ENCODE measurements at regions not wholly inside any gene's neighbourhood (a gene's known extent, or its start where the extent isn't known, plus 50 kb on each side); places are given as distances from the start of the nearest gene placed in this dataset.
"Not testable (repeated sequence)": the region's sequence is repeated elsewhere in the genome, so short reads cannot be mapped to it uniquely, and the experiment has no call there.

DNA sequence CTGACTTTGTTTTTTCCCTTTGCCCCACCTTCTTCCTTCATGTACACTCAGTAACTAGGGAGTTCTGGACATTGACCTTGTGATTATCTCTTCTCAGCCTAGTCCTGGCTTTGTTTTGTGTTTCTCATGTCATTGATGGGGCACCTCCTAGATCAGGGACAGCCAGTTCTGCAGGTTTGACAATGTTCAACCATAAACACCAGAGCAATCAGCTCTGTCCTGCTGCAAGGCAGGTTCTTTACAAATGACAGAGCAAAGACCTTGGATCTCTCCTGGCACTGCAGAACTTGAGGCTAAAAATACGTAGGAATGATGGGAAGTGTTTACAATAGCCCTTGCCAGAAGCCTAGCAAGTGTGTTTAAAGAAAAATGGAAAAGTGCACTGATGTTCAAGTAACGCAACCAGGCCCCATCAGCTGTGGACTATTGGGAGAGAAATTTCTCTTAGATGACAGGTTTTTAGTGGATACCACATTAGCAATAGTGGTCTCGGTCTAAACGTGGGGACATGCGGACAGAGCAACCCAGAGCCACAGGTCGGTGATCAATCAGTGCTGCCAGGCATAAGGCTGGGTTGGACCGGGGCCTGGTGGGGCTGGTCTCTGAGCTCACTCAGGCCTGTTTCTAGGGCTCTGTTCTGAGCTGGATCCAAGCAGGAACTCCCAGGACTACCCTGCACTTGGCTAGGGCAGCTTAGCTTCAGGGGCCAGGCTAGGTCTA lies 76.8 kb downstream of the SOWAHC start:
- no peak overlapping the region for H3K27ac ChIP-seq (ENCODE audit: insufficient read depth, low read depth, low read length, poor library complexity, severe bottlenecking)
- WGBS, 2 experiments = 80 to 81% methylated on average over 7 of the region's 7 CpGs

DNA sequence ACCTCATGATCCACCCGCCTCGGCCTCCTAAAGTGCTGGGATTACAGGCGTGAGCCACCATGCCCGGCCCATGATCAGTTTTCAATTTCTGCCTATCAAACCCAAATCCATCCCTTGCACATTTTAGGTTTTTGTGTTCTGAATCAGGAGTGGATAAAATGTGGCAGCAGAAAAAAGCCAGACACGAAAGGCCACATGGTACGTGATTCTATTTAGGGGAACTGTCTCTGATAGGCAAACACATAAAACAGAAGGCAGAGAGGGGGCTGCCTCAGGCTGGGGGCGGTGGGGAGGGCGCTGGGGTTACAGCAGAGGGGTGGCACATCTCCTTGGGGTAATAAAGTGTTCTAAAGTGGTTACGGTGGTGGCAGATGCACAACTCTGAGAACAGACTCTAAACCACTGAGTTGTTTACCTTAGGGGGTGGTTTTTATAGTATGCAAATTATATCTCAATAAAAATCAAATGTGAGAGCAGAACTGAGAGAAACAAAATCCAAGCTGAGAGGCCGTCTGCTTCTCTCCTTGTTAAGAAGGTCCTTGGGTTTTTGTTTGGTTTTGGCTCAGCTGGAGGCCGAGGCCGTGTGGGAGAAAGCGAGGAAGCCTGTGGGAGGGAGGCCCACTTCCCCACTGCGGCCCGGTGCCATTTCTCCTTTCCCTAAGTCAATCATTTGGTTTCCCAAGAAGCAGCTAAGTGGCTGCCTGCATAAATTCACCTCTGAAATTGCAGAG lies 78.0 kb downstream of the SOWAHC start:
- Histone ChIP-seq H3K4me3 (ENCODE audit: insufficient read depth, low read depth, low read length) (no peak overlapping the region), H3K9me3 (ENCODE audit: control insufficient read depth, low read length) (no peaks in the 10 kb centered on the region), H3K27me3 (ENCODE audit: control insufficient read depth, insufficient read depth, low read length, poor library complexity, severe bottlenecking) (no peaks in the 10 kb centered on the region), H3K36me3 (ENCODE audit: control insufficient read depth, insufficient read depth, low read length) (no peaks in the 10 kb centered on the region), H3K27ac (ENCODE audit: insufficient read depth, low read depth, low read length, poor library complexity, severe bottlenecking) (no peak overlapping the region), H3K4me1 (ENCODE audit: control insufficient read depth, insufficient read depth, low read length) (peaks cover 4% of the 10 kb centered on the region)
- 77 to 79% methylated on average over 15 of the region's 15 CpGs for WGBS, 2 experiments

More for the DNA sequence above, 76.8 kb downstream of the SOWAHC start:
- H3K9me3 ChIP-seq (ENCODE audit: control insufficient read depth, low read length) = no peaks in the 10 kb centered on the region
- H3K36me3 ChIP-seq (ENCODE audit: control insufficient read depth, insufficient read depth, low read length) = no peaks in the 10 kb centered on the region
- no peaks in the 10 kb centered on the region for H3K27me3 ChIP-seq (ENCODE audit: control insufficient read depth, insufficient read depth, low read length, poor library complexity, severe bottlenecking)
- H3K4me1 ChIP-seq (ENCODE audit: control insufficient read depth, insufficient read depth, low read length) = peaks cover 4% of the 10 kb centered on the region
- no peak overlapping the region for H3K4me3 ChIP-seq (ENCODE audit: insufficient read depth, low read depth, low read length)

DNA sequence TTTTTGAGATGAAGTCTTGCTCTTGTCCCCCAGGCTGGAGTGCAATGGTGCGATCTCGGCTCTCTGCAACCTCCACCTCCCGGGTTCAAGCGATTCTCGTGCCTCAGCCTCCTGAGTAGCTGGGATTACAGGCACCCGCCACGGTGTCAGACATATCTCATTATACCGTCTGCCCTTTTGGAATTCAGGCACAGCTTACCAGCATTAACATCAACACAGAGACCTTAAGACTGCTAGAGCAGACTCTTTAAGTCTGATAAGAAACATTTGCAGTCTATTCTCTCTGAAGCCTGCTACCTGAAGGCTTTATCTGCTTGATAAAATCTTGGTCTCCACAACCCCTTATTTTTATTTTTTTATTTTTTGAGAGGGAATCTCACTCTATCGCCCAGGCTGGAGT lies 78.7 kb downstream of the SOWAHC start:
- 79 to 84% methylated on average over 9 of the region's 9 CpGs for WGBS, 2 experiments
- not testable (repeated sequence) for H3K27me3 ChIP-seq (ENCODE audit: control insufficient read depth, insufficient read depth, low read length, poor library complexity, severe bottlenecking); H3K9me3 ChIP-seq (ENCODE audit: control insufficient read depth, low read length); H3K27ac ChIP-seq (ENCODE audit: insufficient read depth, low read depth, low read length, poor library complexity, severe bottlenecking); H3K36me3 ChIP-seq (ENCODE audit: control insufficient read depth, insufficient read depth, low read length); H3K4me3 ChIP-seq (ENCODE audit: insufficient read depth, low read depth, low read length); H3K4me1 ChIP-seq (ENCODE audit: control insufficient read depth, insufficient read depth, low read length)

DNA sequence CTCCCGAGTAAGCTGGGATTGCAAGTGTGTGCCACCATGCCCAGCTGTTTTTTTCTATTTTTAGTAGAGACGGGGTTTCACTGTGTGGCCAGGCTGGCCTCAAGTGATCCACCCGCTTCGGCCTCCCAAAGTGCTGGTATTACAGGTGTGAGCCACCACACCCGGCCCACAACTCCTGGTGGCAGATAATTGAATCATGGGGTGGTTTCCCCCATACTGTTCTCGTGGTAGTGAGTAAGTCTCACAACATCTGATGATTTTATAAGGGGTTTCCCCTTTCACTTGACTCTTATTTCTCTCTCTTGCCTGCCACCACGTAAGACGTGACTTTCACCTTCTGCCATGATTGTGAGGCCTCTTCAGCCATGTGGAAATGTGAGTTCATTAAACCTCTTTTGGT lies 79.1 kb downstream of the SOWAHC start:
- not testable (repeated sequence) for H3K4me3 ChIP-seq (ENCODE audit: insufficient read depth, low read depth, low read length); H3K36me3 ChIP-seq (ENCODE audit: control insufficient read depth, insufficient read depth, low read length); H3K9me3 ChIP-seq (ENCODE audit: control insufficient read depth, low read length); H3K27me3 ChIP-seq (ENCODE audit: control insufficient read depth, insufficient read depth, low read length, poor library complexity, severe bottlenecking); H3K27ac ChIP-seq (ENCODE audit: insufficient read depth, low read depth, low read length, poor library complexity, severe bottlenecking); H3K4me1 ChIP-seq (ENCODE audit: control insufficient read depth, insufficient read depth, low read length)
- 95% methylated on average over 8 of the region's 8 CpGs for WGBS, 2 experiments

DNA sequence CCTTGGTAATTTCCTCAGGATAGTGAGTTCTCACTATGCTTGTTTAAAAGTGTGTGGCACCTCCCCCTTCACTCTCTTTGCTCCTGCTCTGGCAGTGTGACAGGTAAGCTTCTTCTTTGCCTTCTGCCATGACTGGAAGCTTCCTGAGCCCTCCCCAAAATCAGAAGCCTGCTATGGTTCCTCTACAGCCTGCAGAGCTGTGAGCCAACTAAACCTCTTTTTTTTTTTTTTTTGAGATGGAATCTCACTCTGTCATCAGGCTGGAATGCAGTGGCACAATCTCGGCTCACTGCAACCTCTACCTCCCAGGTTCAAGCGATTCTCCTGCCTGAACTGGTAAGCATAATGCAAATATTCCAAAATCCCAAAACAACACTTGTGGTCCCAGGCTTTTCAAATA lies 80.0 kb downstream of the SOWAHC start:
- no peaks in the 10 kb centered on the region for H3K36me3 ChIP-seq (ENCODE audit: control insufficient read depth, insufficient read depth, low read length)
- H3K4me3 ChIP-seq (ENCODE audit: insufficient read depth, low read depth, low read length) = no peak overlapping the region
- no peak overlapping the region for H3K27ac ChIP-seq (ENCODE audit: insufficient read depth, low read depth, low read length, poor library complexity, severe bottlenecking)
- H3K27me3 ChIP-seq (ENCODE audit: control insufficient read depth, insufficient read depth, low read length, poor library complexity, severe bottlenecking) = no peaks in the 10 kb centered on the region
- peaks cover 7% of the 10 kb centered on the region for H3K4me1 ChIP-seq (ENCODE audit: control insufficient read depth, insufficient read depth, low read length)
- H3K9me3 ChIP-seq (ENCODE audit: control insufficient read depth, low read length) = no peaks in the 10 kb centered on the region
- WGBS, 2 experiments = 45 to 48% methylated on average over 2 of the region's 2 CpGs

DNA sequence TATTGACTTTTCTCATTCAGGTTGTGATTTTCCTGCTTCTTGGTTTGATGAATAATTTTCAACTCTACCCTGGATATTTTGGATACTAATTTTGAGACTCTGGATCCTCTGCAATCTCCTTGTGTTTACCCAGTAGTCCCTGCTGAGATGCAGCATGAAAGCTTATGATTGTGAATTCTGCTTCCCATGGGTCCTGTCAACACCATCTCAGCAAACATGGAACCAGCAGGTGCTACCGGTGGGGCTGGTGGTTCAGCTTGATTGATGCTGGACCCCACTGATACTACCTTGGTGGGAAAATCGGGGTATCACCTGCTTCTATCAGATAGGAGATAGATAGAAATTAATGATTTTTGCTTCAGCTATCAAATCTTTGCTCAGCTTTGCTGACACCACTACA lies 81.1 kb downstream of the SOWAHC start:
- Histone ChIP-seq H3K9me3 (ENCODE audit: control insufficient read depth, low read length) (no peaks in the 10 kb centered on the region), H3K4me1 (ENCODE audit: control insufficient read depth, insufficient read depth, low read length) (peaks cover 10% of the 10 kb centered on the region), H3K4me3 (ENCODE audit: insufficient read depth, low read depth, low read length) (no peak overlapping the region), H3K36me3 (ENCODE audit: control insufficient read depth, insufficient read depth, low read length) (no peaks in the 10 kb centered on the region), H3K27me3 (ENCODE audit: control insufficient read depth, insufficient read depth, low read length, poor library complexity, severe bottlenecking) (no peaks in the 10 kb centered on the region), H3K27ac (ENCODE audit: insufficient read depth, low read depth, low read length, poor library complexity, severe bottlenecking) (no peak overlapping the region)
- 76 to 88% methylated on average over 2 of the region's 2 CpGs for WGBS, 2 experiments

DNA sequence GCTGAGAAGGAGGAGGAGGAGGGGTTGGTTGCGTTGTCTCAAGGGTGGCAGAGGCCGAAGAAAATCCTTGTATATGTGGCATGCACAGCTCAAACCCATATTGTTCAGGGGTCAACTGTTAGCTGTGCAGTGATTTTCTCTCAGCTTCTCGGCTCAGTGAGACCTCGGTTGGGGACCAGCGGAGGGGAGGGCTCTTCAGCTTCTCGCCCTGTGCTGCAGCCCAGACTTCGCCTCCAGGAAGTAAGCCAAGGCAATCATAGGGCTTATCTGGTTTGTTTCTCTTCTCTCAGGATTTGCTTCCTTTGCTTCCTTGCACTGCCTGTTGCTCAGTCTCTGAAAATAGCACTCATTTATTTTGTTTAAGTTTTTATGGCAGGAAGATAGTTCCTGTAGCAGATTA lies 85.5 kb downstream of the SOWAHC start:
- no peak overlapping the region for H3K4me3 ChIP-seq (ENCODE audit: insufficient read depth, low read depth, low read length)
- H3K27me3 ChIP-seq (ENCODE audit: control insufficient read depth, insufficient read depth, low read length, poor library complexity, severe bottlenecking) = no peaks in the 10 kb centered on the region
- 69 to 74% methylated on average over 7 of the region's 7 CpGs for WGBS, 2 experiments
- peaks cover 18% of the 10 kb centered on the region for H3K4me1 ChIP-seq (ENCODE audit: control insufficient read depth, insufficient read depth, low read length)
- no peaks in the 10 kb centered on the region for H3K36me3 ChIP-seq (ENCODE audit: control insufficient read depth, insufficient read depth, low read length)
- no peak overlapping the region for H3K27ac ChIP-seq (ENCODE audit: insufficient read depth, low read depth, low read length, poor library complexity, severe bottlenecking)
- H3K9me3 ChIP-seq (ENCODE audit: control insufficient read depth, low read length) = no peaks in the 10 kb centered on the region

DNA sequence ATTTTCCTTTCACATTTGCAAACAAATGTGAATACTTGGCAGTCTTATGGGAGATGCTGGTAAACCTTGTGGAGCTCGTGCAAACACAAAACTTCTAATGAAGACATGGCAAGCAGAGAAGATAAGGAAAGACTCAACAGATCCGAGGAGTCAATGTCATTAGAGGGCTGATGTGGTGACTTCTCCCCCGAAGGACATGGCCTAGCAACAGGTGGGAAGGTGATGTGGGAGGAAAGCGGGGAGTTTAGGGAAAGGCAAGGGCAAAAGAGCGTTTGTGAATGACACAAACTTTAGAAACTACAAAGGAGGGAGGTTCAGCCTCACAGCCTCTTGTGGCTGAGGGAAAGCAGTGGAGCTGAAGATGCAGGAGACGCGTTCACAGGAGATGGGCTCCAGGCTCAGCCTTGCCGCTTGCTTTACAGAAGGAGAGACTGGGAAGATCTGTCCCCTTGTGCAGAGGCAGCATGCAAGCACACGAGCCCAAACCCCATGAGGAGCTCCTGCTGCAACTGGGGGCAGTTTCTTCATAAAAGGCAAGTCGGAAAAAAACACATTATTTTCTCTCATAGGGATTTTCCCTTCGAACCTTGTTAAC lies 86.6 kb downstream of the SOWAHC start:
- Histone ChIP-seq H3K9me3 (ENCODE audit: control insufficient read depth, low read length) (no peaks in the 10 kb centered on the region), H3K27me3 (ENCODE audit: control insufficient read depth, insufficient read depth, low read length, poor library complexity, severe bottlenecking) (no peaks in the 10 kb centered on the region), H3K27ac (ENCODE audit: insufficient read depth, low read depth, low read length, poor library complexity, severe bottlenecking) (no peak overlapping the region), H3K4me3 (ENCODE audit: insufficient read depth, low read depth, low read length) (no peak overlapping the region), H3K36me3 (ENCODE audit: control insufficient read depth, insufficient read depth, low read length) (no peaks in the 10 kb centered on the region), H3K4me1 (ENCODE audit: control insufficient read depth, insufficient read depth, low read length) (peaks cover 18% of the 10 kb centered on the region)
- 79 to 80% methylated on average over 11 of the region's 11 CpGs for WGBS, 2 experiments

DNA sequence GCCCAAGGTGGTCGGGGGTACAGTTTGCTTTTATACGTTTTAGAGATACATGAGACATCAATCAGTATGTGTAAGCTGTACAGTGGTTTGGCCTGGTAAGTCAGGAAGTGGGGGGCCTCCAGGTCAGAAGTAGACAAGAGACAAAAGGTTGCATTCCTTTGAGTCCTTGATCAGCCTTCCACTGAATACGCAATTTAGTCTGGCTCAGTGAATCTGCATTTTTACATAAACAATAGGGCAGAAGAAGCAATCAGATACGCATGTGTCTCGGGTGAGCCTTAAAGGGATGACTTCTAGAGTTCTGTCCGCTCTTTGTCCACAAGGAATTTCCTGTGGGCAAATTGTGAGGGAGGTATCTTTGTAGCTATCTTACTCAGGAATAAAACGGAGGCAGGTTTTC lies 87.2 kb downstream of the SOWAHC start:
- 85 to 87% methylated on average over 7 of the region's 7 CpGs for WGBS, 2 experiments
- no peaks in the 10 kb centered on the region for H3K36me3 ChIP-seq (ENCODE audit: control insufficient read depth, insufficient read depth, low read length)
- no peaks in the 10 kb centered on the region for H3K27me3 ChIP-seq (ENCODE audit: control insufficient read depth, insufficient read depth, low read length, poor library complexity, severe bottlenecking)
- H3K4me3 ChIP-seq (ENCODE audit: insufficient read depth, low read depth, low read length) = no peak overlapping the region
- H3K27ac ChIP-seq (ENCODE audit: insufficient read depth, low read depth, low read length, poor library complexity, severe bottlenecking) = no peak overlapping the region
- peaks cover 18% of the 10 kb centered on the region for H3K4me1 ChIP-seq (ENCODE audit: control insufficient read depth, insufficient read depth, low read length)
- H3K9me3 ChIP-seq (ENCODE audit: control insufficient read depth, low read length) = no peaks in the 10 kb centered on the region

DNA sequence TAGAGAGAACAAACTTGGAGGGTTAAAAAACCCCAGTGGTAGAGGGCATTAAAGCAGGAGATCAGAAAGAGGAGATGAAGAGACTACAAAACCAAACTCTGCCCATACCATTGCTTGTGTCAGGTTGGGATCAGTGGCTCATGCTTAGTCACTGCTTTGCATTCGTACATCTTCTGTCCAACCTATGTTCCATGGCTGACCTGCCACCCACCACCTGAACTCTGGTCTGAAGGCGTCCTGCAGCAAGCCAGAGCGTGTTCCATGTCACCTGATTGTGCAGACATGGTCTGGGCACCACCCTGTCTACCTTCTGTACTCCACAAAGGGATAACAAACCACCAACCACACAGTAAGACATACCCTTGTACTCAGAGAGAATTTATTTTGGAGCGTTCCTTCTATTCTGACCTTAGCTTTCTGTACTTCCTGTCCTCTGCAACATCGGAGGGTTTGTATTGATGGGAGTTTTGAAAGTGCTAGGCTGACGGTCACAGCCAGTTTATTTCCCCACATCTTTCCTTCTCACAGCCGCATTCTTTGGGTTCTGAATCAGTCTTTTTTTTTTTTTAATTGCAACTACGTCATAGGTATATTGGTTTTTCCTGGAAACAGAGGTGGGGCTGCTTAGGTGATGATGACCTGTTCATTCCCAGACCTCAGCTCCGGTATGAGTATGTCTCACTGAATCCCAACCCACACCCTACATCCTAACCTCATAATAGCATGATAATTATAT lies 88.3 kb downstream of the SOWAHC start:
- Histone ChIP-seq H3K4me1 (ENCODE audit: control insufficient read depth, insufficient read depth, low read length) (peaks cover 18% of the 10 kb centered on the region), H3K27ac (ENCODE audit: insufficient read depth, low read depth, low read length, poor library complexity, severe bottlenecking) (no peak overlapping the region), H3K27me3 (ENCODE audit: control insufficient read depth, insufficient read depth, low read length, poor library complexity, severe bottlenecking) (no peaks in the 10 kb centered on the region), H3K4me3 (ENCODE audit: insufficient read depth, low read depth, low read length) (no peak overlapping the region), H3K36me3 (ENCODE audit: control insufficient read depth, insufficient read depth, low read length) (no peaks in the 10 kb centered on the region), H3K9me3 (ENCODE audit: control insufficient read depth, low read length) (no peaks in the 10 kb centered on the region)
- WGBS, 2 experiments = 95 to 97% methylated on average over 5 to 9 of the region's 9 CpGs

Data from ectodermal cell (in vitro differentiated cells).